HCT116 (cell line): ENCODE measurements at regions not wholly inside any gene's neighbourhood (a gene's known extent, or its start where the extent isn't known, plus 50 kb on each side); places are given as distances from the start of the nearest gene placed in this dataset.

Experiments
- ATAC-seq: fragments of 200-7000 bp; cut with Tn5 transposase; 2 replicates; pipeline ENCODE4 v1.9.1; 2020; ENCODE audit warnings: mild to moderate bottlenecking, moderate library complexity
- BruUV-seq: library from RNA; stranded (reverse); fragments of 400-500 nt; replicated peaks from 2 replicates; lab custom pipeline; 2021; lab: Mats Ljungman, UMichigan
- CTCF ChIA-PET: fragments of 300-600 bp; sonication (Branson Sonifier 250); formaldehyde crosslinking; loops from one replicate; lab custom pipeline; 2021; ENCODE audit warnings: antibody characterized with exemption; lab: Charles Lee
- POLR2A ChIA-PET: fragments of 300-600, 350-600 bp; sonication (Branson Sonifier 250); formaldehyde crosslinking; loops from one replicate; lab custom pipeline; 2021; ENCODE audit warnings: antibody characterized with exemption; lab: Charles Lee
- RAD21 ChIA-PET, 2 experiments: fragments of 300-600 bp; sonication (Branson Sonifier 250); formaldehyde crosslinking; loops; one replicate each; lab custom pipeline; 2023; ENCODE audit warnings: low total read pairs in 2 of 2; ENCODE audit not compliant: uncharacterized antibody in 2 of 2, unreplicated experiment in 2 of 2, low non-redundant PET in 1 of 2; lab: Charles Lee
- DNase-seq: peaks from one replicate; pipeline ENCODE4 v3.0.0-alpha.2; 2010; ENCODE audit warnings: low read depth, low spot score
- H2AFZ ChIP-seq: fragments of 200-600 bp; shearing (Covaris generic), sonication (generic); 2 replicates; pipeline ENCODE4 v1.6.1; 2017; ENCODE audit warnings: low read depth, mixed run types, mixed read lengths, antibody characterized with exemption, low read length; ENCODE audit not compliant: poor library complexity, severe bottlenecking
- H3K27ac ChIP-seq: 2 replicates; pipeline ENCODE4 v1.5.1; 2012; ENCODE audit warnings: low read depth, low read length
- H3K27me3 ChIP-seq: fragments of 200-600 bp; sonication (generic); 2 replicates; pipeline ENCODE4 v1.6.1; 2016; ENCODE audit warnings: mixed run types, low read length, mixed read lengths; ENCODE audit not compliant: insufficient read depth
- H3K36me3 ChIP-seq, 2 experiments: fragments of 200-500 bp in 1 of 2; fragments of 200-600 bp in 1 of 2; sonication (Bioruptor generic) in 1 of 2; sonication (generic) in 1 of 2; 2 replicates each; pipeline versions ENCODE4 v1.5.1 to v1.6.1; 2014 to 2016; ENCODE audit warnings: low read length in 2 of 2, inconsistent platforms in 1 of 2, mixed read lengths in 1 of 2, mixed run types in 1 of 2; ENCODE audit not compliant: insufficient read depth in 2 of 2, control insufficient read depth in 1 of 2
- H3K4me1 ChIP-seq, 2 experiments: fragments of 200-600 bp in 1 of 2; sonication (generic) in 1 of 2; 2 replicates each; pipeline versions ENCODE4 v1.5.1 to v1.6.1; 2012 to 2017; ENCODE audit warnings: low read length in 2 of 2, inconsistent platforms in 1 of 2, mild to moderate bottlenecking in 1 of 2, mixed read lengths in 1 of 2, mixed run types in 1 of 2, moderate library complexity in 1 of 2; ENCODE audit not compliant: insufficient read depth in 2 of 2, control insufficient read depth in 1 of 2
- H3K4me2 ChIP-seq: fragments of 200-600 bp; sonication (generic); 2 replicates; pipeline ENCODE4 v1.6.1; 2017; ENCODE audit warnings: mixed run types, low read length, mixed read lengths
- H3K4me3 ChIP-seq, 2 experiments: fragments of 200-600 bp in 1 of 2; sonication (generic) in 1 of 2; replicated peaks in 1 of 2; 2 replicates each; pipeline ENCODE4 v1.5.1; 2011 to 2016; ENCODE audit warnings: low read length in 2 of 2, control low read depth in 1 of 2, low read depth in 1 of 2, mild to moderate bottlenecking in 1 of 2, mixed read lengths in 1 of 2, mixed run types in 1 of 2
- H3K79me2 ChIP-seq: fragments of 200-600 bp; sonication (generic); 2 replicates; pipeline ENCODE4 v1.6.1; 2017; ENCODE audit warnings: mild to moderate bottlenecking, mixed run types, low read length, moderate library complexity, mixed read lengths; ENCODE audit not compliant: insufficient read depth
- H3K9ac ChIP-seq: fragments of 200-600 bp; sonication (generic); 2 replicates; pipeline ENCODE4 v1.6.1; 2016; ENCODE audit warnings: low read length, mixed read lengths
- H3K9me2 ChIP-seq: fragments of 200-600 bp; sonication (generic), shearing (Covaris generic); 2 replicates; pipeline ENCODE4 v1.6.1; 2017; ENCODE audit warnings: mixed run types, mild to moderate bottlenecking, moderate library complexity; ENCODE audit not compliant: insufficient read depth
- H3K9me3 ChIP-seq, 2 experiments: fragments of 200-500 bp in 1 of 2; fragments of 200-600 bp in 1 of 2; sonication (Bioruptor generic) in 1 of 2; sonication (generic) in 1 of 2; 2 replicates each; pipeline ENCODE4 v1.6.1; 2014 to 2017; ENCODE audit warnings: low read length in 2 of 2, mixed read lengths in 2 of 2, inconsistent platforms in 1 of 2, low read depth in 1 of 2, mild to moderate bottlenecking in 1 of 2, mixed run types in 1 of 2, moderate library complexity in 1 of 2; ENCODE audit not compliant: control insufficient read depth in 1 of 2, insufficient read depth in 1 of 2
- H4K20me1 ChIP-seq: fragments of 200-600 bp; sonication (generic), shearing (Covaris generic); 2 replicates; pipeline ENCODE4 v1.6.1; 2017; ENCODE audit warnings: mixed run types, mild to moderate bottlenecking, moderate library complexity; ENCODE audit not compliant: insufficient read depth
- JUND ChIP-seq: IDR thresholded peaks from 2 replicates; pipeline ENCODE4 v1.6.1; 2012
- MAX ChIP-seq: IDR thresholded peaks from 2 replicates; pipeline ENCODE4 v1.6.1; 2012
- POLR2A ChIP-seq: IDR thresholded peaks from 2 replicates; pipeline ENCODE4 v1.7.0; 2011; ENCODE audit warnings: borderline replicate concordance; ENCODE audit not compliant: insufficient read depth, insufficient read length; ENCODE audit errors: extremely low read depth
- SIN3A ChIP-seq: IDR thresholded peaks from 2 replicates; pipeline ENCODE4 v1.6.1; 2012; ENCODE audit warnings: low read depth
- intact Hi-C: fragments of 100-400 bp; cut with micrococcal nuclease; formaldehyde crosslinking; loops from 2 replicates; pipeline ENCODE4 v1.10.0; 2022
- TF ChIP-seq, protein P1 (sequence below), 3 experiments: fragments of 200-600 bp in 1 of 3; sonication (generic) in 1 of 3; IDR thresholded peaks in 2 of 3; conservative IDR thresholded peaks in 1 of 3; 2 replicates each; pipeline ENCODE4 v1.5.1; 2012 to 2017; ENCODE audit warnings: low read depth in 2 of 3, low read length in 2 of 3, antibody characterized with exemption in 1 of 3, borderline replicate concordance in 1 of 3, control low read depth in 1 of 3, mild to moderate bottlenecking in 1 of 3, mixed read lengths in 1 of 3, mixed run types in 1 of 3, moderate library complexity in 1 of 3; ENCODE audit not compliant: insufficient read depth in 1 of 3
- TF ChIP-seq, protein P2 (sequence below): IDR thresholded peaks from 2 replicates; pipeline ENCODE4 v1.6.1; 2012; ENCODE audit warnings: low read depth

DNA sequence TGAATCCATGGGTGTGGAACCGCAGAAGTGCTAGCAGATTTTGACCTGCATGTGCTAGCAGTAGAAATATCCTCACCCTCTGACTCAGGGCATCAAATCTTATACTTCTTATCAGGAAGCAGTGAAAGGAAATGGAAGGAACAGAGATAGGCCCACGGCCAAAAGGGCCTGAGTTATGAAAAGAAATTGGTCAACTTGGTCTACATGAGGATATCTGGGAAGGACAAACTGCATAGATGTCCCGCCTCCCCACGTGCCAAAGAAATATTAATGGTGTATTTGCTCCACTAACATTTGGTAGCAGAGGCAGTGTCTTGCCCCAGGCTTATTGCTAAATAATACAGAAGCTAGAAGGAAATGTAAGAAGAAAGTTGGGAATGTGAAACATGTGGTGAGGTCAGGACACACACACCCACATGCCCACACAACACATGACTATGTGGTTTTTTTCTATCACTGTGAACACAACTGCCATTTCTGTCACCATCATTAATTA, 93.6 kb upstream of the COL8A1 start:
- ATAC-seq (no peak), DNase-seq (no peak)
- Histone ChIP-seq H2AFZ (no peak overlapping the region), H3K27ac (no peak overlapping the region), H3K9me2 (no peaks in the 10 kb centered on the region), H3K36me3 (no peaks in the 10 kb centered on the region), H3K9ac (no peak overlapping the region), H3K9me3 (no peaks in the 10 kb centered on the region), H3K27me3 (peaks cover 30% of the 10 kb centered on the region), H3K4me3 (no peak overlapping the region), H3K79me2 (no peaks in the 10 kb centered on the region), H4K20me1 (no peaks in the 10 kb centered on the region), H3K4me1 (no peaks in the 10 kb centered on the region), H3K4me2 (no peak overlapping the region)
- ChIA-PET CTCF (interaction anchor here (1.4 kb wide), 1 partner anchor 521 kb away, joined by 3 read pairs; no protein-coding TSS in a partner anchor), POLR2A (no interaction called here), RAD21 (no interaction called here)
- TF ChIP-seq POLR2A: no peak
- no peak for TF ChIP-seq MAX
- TF ChIP-seq JUND: no peak
- TF ChIP-seq, protein P1, sequence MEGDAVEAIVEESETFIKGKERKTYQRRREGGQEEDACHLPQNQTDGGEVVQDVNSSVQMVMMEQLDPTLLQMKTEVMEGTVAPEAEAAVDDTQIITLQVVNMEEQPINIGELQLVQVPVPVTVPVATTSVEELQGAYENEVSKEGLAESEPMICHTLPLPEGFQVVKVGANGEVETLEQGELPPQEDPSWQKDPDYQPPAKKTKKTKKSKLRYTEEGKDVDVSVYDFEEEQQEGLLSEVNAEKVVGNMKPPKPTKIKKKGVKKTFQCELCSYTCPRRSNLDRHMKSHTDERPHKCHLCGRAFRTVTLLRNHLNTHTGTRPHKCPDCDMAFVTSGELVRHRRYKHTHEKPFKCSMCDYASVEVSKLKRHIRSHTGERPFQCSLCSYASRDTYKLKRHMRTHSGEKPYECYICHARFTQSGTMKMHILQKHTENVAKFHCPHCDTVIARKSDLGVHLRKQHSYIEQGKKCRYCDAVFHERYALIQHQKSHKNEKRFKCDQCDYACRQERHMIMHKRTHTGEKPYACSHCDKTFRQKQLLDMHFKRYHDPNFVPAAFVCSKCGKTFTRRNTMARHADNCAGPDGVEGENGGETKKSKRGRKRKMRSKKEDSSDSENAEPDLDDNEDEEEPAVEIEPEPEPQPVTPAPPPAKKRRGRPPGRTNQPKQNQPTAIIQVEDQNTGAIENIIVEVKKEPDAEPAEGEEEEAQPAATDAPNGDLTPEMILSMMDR (IDR thresholded peaks at IDR 0.05 in 2 of 3, conservative IDR thresholded peaks at IDR 0.05 in 1 of 3; ENCODE audit: borderline replicate concordance in 1 of 3, insufficient read depth in 1 of 3, low read depth in 2 of 3, low read length in 2 of 3): no peak
- TF ChIP-seq, protein P2, sequence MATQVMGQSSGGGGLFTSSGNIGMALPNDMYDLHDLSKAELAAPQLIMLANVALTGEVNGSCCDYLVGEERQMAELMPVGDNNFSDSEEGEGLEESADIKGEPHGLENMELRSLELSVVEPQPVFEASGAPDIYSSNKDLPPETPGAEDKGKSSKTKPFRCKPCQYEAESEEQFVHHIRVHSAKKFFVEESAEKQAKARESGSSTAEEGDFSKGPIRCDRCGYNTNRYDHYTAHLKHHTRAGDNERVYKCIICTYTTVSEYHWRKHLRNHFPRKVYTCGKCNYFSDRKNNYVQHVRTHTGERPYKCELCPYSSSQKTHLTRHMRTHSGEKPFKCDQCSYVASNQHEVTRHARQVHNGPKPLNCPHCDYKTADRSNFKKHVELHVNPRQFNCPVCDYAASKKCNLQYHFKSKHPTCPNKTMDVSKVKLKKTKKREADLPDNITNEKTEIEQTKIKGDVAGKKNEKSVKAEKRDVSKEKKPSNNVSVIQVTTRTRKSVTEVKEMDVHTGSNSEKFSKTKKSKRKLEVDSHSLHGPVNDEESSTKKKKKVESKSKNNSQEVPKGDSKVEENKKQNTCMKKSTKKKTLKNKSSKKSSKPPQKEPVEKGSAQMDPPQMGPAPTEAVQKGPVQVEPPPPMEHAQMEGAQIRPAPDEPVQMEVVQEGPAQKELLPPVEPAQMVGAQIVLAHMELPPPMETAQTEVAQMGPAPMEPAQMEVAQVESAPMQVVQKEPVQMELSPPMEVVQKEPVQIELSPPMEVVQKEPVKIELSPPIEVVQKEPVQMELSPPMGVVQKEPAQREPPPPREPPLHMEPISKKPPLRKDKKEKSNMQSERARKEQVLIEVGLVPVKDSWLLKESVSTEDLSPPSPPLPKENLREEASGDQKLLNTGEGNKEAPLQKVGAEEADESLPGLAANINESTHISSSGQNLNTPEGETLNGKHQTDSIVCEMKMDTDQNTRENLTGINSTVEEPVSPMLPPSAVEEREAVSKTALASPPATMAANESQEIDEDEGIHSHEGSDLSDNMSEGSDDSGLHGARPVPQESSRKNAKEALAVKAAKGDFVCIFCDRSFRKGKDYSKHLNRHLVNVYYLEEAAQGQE: no peak
- TF ChIP-seq SIN3A: no peak
- intact Hi-C loops: no loop called here
- BruUV-seq: no TSS peak
